GM18907 (cell line): ENCODE measurements at regions not wholly inside any gene's neighbourhood (a gene's known extent, or its start where the extent isn't known, plus 50 kb on each side); places are given as distances from the start of the nearest gene placed in this dataset.

Experiments used
- ATAC-seq: cut with Tn5 transposase; IDR thresholded peaks from one replicate; pipeline ENCODE4 v1.9.1; 2021; ENCODE audit warnings: mild to moderate bottlenecking, moderate library complexity; ENCODE audit not compliant: unreplicated experiment

GRCh38 chr5:61735531-61735930, 403.5 kb downstream of the ZSWIM6 start:
- ATAC-seq = no peak

- ATAC-seq = peak; percentile 46
These were observed 403.9 kb downstream of the ZSWIM6 start for GRCh38 chr5:61735995-61736394.

- ATAC-seq = no peak
These were observed 405.4 kb downstream of the ZSWIM6 start for GRCh38 chr5:61737301-61737963.

GRCh38 chr5:61737964-61738340, 405.9 kb downstream of the ZSWIM6 start:
- ATAC-seq = no peak

- ATAC-seq = no peak
These were observed 406.4 kb downstream of the ZSWIM6 start for GRCh38 chr5:61738446-61738845.

GRCh38 chr5:61744690-61745619, 412.9 kb downstream of the ZSWIM6 start:
- no peak for ATAC-seq

- ATAC-seq = no peak
These were observed 414.9 kb downstream of the ZSWIM6 start for GRCh38 chr5:61746831-61747575.

- no peak for ATAC-seq
These were observed 416.1 kb downstream of the ZSWIM6 start for GRCh38 chr5:61748121-61748520.

- ATAC-seq = no peak
These were observed 416.6 kb downstream of the ZSWIM6 start for GRCh38 chr5:61748651-61749050.

- no peak for ATAC-seq
These were observed 420.5 kb downstream of the ZSWIM6 start for GRCh38 chr5:61752588-61752987.

- no peak for ATAC-seq
These were observed 422.7 kb downstream of the ZSWIM6 start for GRCh38 chr5:61754792-61755191.

- ATAC-seq = no peak
These were observed 423.7 kb downstream of the ZSWIM6 start for GRCh38 chr5:61755726-61756222.

GRCh38 chr5:61758711-61759110, 426.7 kb downstream of the ZSWIM6 start:
- no peak for ATAC-seq

- ATAC-seq = no peak
These were observed 433.4 kb downstream of the ZSWIM6 start for GRCh38 chr5:61765471-61765870.

GRCh38 chr5:61766141-61766540, 434.1 kb downstream of the ZSWIM6 start:
- ATAC-seq = no peak

- ATAC-seq = no peak
These were observed 435.4 kb downstream of the ZSWIM6 start for GRCh38 chr5:61767231-61768080.

GRCh38 chr5:61768692-61769281, 436.7 kb downstream of the ZSWIM6 start:
- peak; percentile 96 for ATAC-seq

- ATAC-seq = no peak
These were observed 439.0 kb downstream of the ZSWIM6 start for GRCh38 chr5:61771062-61771461.

GRCh38 chr5:61771808-61772207, 439.8 kb downstream of the ZSWIM6 start:
- no peak for ATAC-seq

GRCh38 chr5:61775901-61776300, 443.8 kb downstream of the ZSWIM6 start:
- ATAC-seq = no peak
